Duodenal mucosa (tissue), 2 donors: ENCODE measurements at regions not wholly inside any gene's neighbourhood (a gene's known extent, or its start where the extent isn't known, plus 50 kb on each side); places are given as distances from the start of the nearest gene placed in this dataset.
"Not testable (repeated sequence)": the region's sequence is repeated elsewhere in the genome, so short reads cannot be mapped to it uniquely, and the experiment has no call there.

Experiments used
- H3K27ac ChIP-seq: one replicate; pipeline ENCODE4 v1.7.0; 2013; ENCODE audit warnings: low read depth, low read length
- H3K27me3 ChIP-seq, 2 donors: one replicate each; pipeline ENCODE4 v1.7.0; 2013; ENCODE audit warnings: low read length in 2 of 2, control low read depth in 1 of 2; ENCODE audit not compliant: insufficient read depth in 2 of 2, control insufficient read depth in 1 of 2
- H3K36me3 ChIP-seq, 2 donors: one replicate each; pipeline ENCODE4 v1.7.0; 2013; ENCODE audit warnings: low read length in 2 of 2, control low read depth in 1 of 2; ENCODE audit not compliant: insufficient read depth in 2 of 2, control insufficient read depth in 1 of 2
- H3K4me1 ChIP-seq, 2 donors: one replicate each; pipeline ENCODE4 v1.7.0; 2013; ENCODE audit warnings: low read length in 2 of 2, control low read depth in 1 of 2; ENCODE audit not compliant: insufficient read depth in 2 of 2, control insufficient read depth in 1 of 2
- H3K4me3 ChIP-seq, 2 donors: one replicate each; pipeline ENCODE4 v1.7.0; 2013; ENCODE audit warnings: low read length in 2 of 2, low read depth in 1 of 2
- H3K9ac ChIP-seq, 2 donors: one replicate each; pipeline ENCODE4 v1.7.0; 2013; ENCODE audit warnings: low read length in 2 of 2, low read depth in 1 of 2
- H3K9me3 ChIP-seq, 2 donors: one replicate each; pipeline ENCODE4 v1.7.0; 2013; ENCODE audit warnings: low read length in 2 of 2, control low read depth in 1 of 2; ENCODE audit not compliant: control insufficient read depth in 1 of 2

GRCh38 chr2:184367211-184367610, 231.1 kb upstream of the ZNF804A start:
- Histone ChIP-seq H3K36me3 (no peaks in the 10 kb centered on the region), H3K4me3 (no peak overlapping the region), H3K9me3 (no peaks in the 10 kb centered on the region), H3K27ac (no peak overlapping the region), H3K27me3 (no peaks in the 10 kb centered on the region), H3K4me1 (no peaks in the 10 kb centered on the region), H3K9ac (no peak overlapping the region)

GRCh38 chr2:184369307-184369706, 229.0 kb upstream of the ZNF804A start:
- no peaks in the 10 kb centered on the region for H3K36me3 ChIP-seq
- no peak overlapping the region for H3K4me3 ChIP-seq
- H3K4me1 ChIP-seq = no peaks in the 10 kb centered on the region
- no peaks in the 10 kb centered on the region for H3K27me3 ChIP-seq
- no peak overlapping the region for H3K9ac ChIP-seq
- H3K9me3 ChIP-seq = no peaks in the 10 kb centered on the region
- H3K27ac ChIP-seq = no peak overlapping the region

GRCh38 chr2:184370954-184371353, 227.4 kb upstream of the ZNF804A start:
- Histone ChIP-seq H3K4me3 (no peak overlapping the region), H3K36me3 (no peaks in the 10 kb centered on the region), H3K9me3 (no peaks in the 10 kb centered on the region), H3K27ac (no peak overlapping the region), H3K4me1 (no peaks in the 10 kb centered on the region), H3K9ac (no peak overlapping the region), H3K27me3 (no peaks in the 10 kb centered on the region)

- no peaks in the 10 kb centered on the region for H3K27me3 ChIP-seq
- H3K36me3 ChIP-seq = no peaks in the 10 kb centered on the region
- no peak overlapping the region for H3K27ac ChIP-seq
- no peak overlapping the region for H3K9ac ChIP-seq
- no peak overlapping the region for H3K4me3 ChIP-seq
- no peaks in the 10 kb centered on the region for H3K9me3 ChIP-seq
- no peaks in the 10 kb centered on the region for H3K4me1 ChIP-seq
Observed at GRCh38 chr2:184371641-184372040, 226.7 kb upstream of the ZNF804A start.

- Histone ChIP-seq H3K9ac (no peak overlapping the region), H3K36me3 (no peaks in the 10 kb centered on the region), H3K27ac (no peak overlapping the region), H3K9me3 (no peaks in the 10 kb centered on the region), H3K4me3 (no peak overlapping the region), H3K27me3 (no peaks in the 10 kb centered on the region), H3K4me1 (no peaks in the 10 kb centered on the region)
Observed at GRCh38 chr2:184372484-184372883, 225.8 kb upstream of the ZNF804A start.

- H3K4me1 ChIP-seq = no peaks in the 10 kb centered on the region
- no peak overlapping the region for H3K4me3 ChIP-seq
- no peak overlapping the region for H3K9ac ChIP-seq
- H3K9me3 ChIP-seq = no peaks in the 10 kb centered on the region
- H3K36me3 ChIP-seq = no peaks in the 10 kb centered on the region
- H3K27me3 ChIP-seq = no peaks in the 10 kb centered on the region
- no peak overlapping the region for H3K27ac ChIP-seq
Observed at GRCh38 chr2:184394642-184395041, 203.7 kb upstream of the ZNF804A start.

GRCh38 chr2:184402381-184402780, 195.9 kb upstream of the ZNF804A start:
- no peak overlapping the region for H3K9ac ChIP-seq
- H3K4me1 ChIP-seq = no peaks in the 10 kb centered on the region
- no peaks in the 10 kb centered on the region for H3K27me3 ChIP-seq
- no peak overlapping the region for H3K4me3 ChIP-seq
- no peak overlapping the region for H3K27ac ChIP-seq
- H3K36me3 ChIP-seq = no peaks in the 10 kb centered on the region
- no peaks in the 10 kb centered on the region for H3K9me3 ChIP-seq

GRCh38 chr2:184407041-184407630, 191.2 kb upstream of the ZNF804A start:
- not testable (repeated sequence) for H3K4me1 ChIP-seq, H3K27me3 ChIP-seq, H3K9me3 ChIP-seq, H3K4me3 ChIP-seq, H3K9ac ChIP-seq, H3K27ac ChIP-seq, H3K36me3 ChIP-seq

- Histone ChIP-seq H3K27ac (no peak overlapping the region), H3K36me3 (no peaks in the 10 kb centered on the region), H3K27me3 (no peaks in the 10 kb centered on the region), H3K9ac (no peak overlapping the region), H3K9me3 (no peaks in the 10 kb centered on the region), H3K4me3 (no peak overlapping the region), H3K4me1 (no peaks in the 10 kb centered on the region)
Observed at GRCh38 chr2:184410160-184410559, 188.2 kb upstream of the ZNF804A start.

- H3K9ac ChIP-seq = no peak overlapping the region
- no peaks in the 10 kb centered on the region for H3K27me3 ChIP-seq
- no peak overlapping the region for H3K4me3 ChIP-seq
- H3K36me3 ChIP-seq = no peaks in the 10 kb centered on the region
- no peaks in the 10 kb centered on the region for H3K4me1 ChIP-seq
- no peaks in the 10 kb centered on the region for H3K9me3 ChIP-seq
- no peak overlapping the region for H3K27ac ChIP-seq
Observed at GRCh38 chr2:184413221-184413620, 185.1 kb upstream of the ZNF804A start.

- Histone ChIP-seq H3K9me3 (no peaks in the 10 kb centered on the region), H3K27ac (no peak overlapping the region), H3K4me3 (no peak overlapping the region), H3K36me3 (no peaks in the 10 kb centered on the region), H3K9ac (no peak overlapping the region), H3K27me3 (no peaks in the 10 kb centered on the region), H3K4me1 (no peaks in the 10 kb centered on the region)
Observed at GRCh38 chr2:184413671-184414229, 184.6 kb upstream of the ZNF804A start.
